GM18909 (cell line): ENCODE measurements at regions not wholly inside any gene's neighbourhood (a gene's known extent, or its start where the extent isn't known, plus 50 kb on each side); places are given as distances from the start of the nearest gene placed in this dataset.
"Not testable (repeated sequence)": the region's sequence is repeated elsewhere in the genome, so short reads cannot be mapped to it uniquely, and the experiment has no call there.

Experiments
- ATAC-seq: cut with Tn5 transposase; IDR thresholded peaks from one replicate; pipeline ENCODE4 v1.9.1; 2021; ENCODE audit warnings: mild to moderate bottlenecking; ENCODE audit not compliant: unreplicated experiment, poor library complexity

DNA sequence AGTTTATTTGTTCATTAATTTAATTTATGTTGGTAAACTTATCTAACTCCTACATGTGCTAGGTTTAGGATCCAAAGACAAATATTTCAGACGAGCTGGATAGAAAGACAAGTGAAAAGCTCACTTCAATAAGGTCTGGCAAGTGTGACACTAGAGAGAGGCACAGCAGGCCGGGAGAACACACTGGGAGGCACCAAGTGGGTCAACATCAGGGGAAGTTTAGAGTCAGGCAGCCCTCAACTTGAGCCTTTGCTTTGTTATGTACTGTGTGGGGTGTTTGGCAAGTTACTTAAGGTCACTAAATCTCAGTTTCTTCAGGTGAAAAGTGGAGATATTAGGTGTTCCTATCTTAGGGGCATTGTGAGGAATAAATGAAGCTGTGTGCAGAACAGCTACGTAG, 214.4 kb downstream of the PCSK1 start:
- no peak for ATAC-seq

DNA sequence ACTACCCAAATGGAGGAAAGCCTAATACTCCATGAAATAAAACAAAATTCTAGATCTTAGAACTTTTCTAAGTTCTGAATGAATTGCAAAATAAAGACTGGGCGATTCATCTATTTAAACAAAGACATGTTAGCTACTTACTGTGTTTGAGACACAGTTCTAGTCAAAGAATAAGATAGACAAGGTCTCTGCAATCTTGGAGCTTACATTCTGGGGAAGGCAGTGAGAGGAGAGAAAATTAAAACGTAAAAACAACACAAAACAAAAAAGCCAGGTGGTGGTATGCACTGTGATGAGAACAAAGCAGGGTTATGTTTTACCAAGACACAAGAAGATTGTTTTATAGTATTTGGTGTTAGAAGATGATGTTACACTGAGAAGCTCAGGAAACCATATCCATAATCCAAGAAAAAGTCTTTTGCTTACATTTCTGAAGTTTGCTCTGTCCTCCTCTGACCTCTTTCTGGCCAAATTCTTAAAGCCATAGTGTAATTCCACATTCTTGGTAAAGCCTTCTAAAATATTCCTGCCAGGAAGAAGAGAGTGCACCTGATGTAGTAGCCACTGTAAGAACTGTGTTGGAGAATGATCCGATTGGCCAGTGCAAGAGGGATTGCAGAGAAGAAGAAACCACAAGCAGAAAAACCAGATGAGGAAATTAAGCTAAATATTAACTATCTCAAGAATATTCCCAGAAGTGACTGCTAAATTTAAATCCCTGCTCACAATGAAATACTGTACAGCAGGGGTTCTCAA, 218.4 kb downstream of the PCSK1 start:
- ATAC-seq, result no peak

DNA sequence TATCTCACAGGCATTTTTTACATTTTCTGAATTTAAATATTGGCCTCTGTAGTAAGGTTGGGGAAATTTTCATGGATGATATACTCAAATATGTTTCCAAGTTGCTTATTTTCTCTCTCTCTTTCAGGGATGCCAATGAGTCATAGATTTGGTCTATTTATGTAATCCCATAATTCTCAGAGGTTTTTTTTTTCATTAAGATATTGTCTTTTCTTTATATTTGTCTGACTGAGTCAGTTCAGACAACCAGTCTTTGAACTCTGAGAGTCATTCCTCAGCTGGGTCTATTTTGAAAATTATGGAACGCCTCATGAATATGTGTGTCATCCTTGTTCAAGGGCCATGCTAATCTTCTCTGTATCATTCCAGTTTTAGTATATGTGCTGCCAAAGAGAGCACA, 223.2 kb downstream of the PCSK1 start:
- no peak for ATAC-seq

DNA sequence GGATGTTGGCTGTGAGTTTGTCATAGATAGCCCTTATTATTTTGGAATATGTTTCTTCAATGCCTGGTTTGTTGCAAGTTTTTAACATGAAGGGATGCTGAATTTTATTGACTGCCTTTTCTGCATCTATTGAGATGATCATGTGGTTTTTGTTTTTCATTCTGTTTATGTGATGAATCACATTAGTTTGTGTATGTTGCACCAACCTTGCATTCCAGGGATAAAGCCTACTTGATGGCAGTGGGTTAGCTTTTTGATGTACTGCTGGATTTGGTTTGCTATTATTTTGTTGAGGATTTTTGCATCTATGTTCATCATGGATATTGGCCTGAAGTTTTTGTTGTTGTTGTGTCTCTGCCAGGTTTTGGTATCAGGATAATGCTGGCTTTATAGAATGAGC, 225.6 kb downstream of the PCSK1 start:
- ATAC-seq, result no peak

DNA sequence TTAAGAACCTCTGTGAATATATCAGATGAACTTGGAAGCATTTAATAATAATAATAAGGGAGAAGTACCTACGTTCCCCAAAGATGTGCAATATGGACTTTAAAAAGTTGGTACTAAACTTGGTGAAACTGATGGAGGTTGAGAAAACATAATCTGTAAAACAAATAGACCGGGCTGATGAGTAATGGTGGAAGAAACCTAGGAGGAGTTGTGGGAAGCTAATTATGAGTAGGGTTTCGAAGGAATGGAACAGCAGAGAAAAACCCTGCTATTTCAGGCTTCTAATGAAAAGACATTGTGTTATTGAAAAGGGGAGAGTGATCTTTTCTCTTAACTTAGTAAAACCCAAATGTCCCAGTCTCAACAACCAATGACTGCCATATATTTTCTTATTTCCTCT, 229.3 kb downstream of the PCSK1 start:
- ATAC-seq, result no peak

DNA sequence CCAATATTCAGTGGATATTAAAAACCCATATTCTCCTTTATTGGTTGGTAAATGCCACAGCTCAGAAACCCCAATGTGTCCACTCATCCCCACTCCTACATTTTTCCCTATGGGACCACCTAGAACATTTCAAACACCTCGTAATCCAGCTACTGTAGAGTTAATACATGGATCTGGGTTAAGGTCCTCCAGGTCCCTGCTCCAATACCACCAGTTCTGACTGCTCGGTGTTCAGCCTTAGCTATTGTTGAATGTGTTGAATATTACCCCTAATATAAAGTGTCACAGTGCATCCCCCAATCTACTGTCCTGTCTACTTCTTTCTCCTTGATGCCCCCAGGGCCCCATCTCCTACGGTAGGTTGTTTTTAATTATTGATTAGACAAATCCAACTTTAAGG, 231.5 kb downstream of the PCSK1 start:
- ATAC-seq, result no peak

DNA sequence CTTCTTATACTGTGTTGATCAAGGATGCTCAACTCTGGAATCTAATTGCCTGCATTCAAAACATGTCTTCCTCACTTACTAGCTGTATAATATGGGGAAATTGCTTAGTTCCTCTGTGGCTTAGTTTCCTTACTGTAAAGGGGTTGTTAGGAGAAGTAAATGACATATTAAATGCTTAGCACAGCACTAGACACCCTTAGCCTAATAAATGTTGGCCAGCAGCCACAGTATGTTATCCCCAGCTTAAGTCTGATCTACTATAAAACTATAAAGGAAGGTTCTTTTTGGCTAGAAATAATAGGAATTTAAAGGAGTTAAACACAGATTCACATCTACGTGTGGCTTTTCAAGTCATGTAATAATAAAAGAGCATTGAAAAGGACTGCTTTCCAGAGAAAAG, 232.4 kb downstream of the PCSK1 start:
- ATAC-seq, result no peak

DNA sequence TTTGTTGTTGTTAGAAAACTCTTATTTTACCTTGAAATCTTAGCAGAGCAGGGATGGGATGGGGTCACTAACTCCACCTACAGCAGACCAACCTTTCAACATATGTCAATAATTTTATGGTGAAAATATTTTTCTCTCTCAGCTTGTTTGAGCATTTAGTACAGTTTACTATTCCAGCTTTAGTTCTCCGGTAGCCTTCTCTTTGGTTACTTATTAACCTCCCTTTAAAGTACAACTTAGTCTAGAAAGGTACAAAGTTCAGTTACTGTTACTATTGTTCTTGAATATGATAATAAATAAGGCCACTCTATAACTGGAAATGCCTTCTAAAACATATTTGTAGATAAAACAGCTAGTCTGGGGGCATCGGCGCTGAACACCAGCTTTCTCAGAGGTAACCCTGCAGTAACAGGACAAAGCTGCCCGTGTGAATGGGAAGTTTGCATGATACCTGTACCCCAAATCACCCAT, 233.3 kb downstream of the PCSK1 start:
- no peak for ATAC-seq

DNA sequence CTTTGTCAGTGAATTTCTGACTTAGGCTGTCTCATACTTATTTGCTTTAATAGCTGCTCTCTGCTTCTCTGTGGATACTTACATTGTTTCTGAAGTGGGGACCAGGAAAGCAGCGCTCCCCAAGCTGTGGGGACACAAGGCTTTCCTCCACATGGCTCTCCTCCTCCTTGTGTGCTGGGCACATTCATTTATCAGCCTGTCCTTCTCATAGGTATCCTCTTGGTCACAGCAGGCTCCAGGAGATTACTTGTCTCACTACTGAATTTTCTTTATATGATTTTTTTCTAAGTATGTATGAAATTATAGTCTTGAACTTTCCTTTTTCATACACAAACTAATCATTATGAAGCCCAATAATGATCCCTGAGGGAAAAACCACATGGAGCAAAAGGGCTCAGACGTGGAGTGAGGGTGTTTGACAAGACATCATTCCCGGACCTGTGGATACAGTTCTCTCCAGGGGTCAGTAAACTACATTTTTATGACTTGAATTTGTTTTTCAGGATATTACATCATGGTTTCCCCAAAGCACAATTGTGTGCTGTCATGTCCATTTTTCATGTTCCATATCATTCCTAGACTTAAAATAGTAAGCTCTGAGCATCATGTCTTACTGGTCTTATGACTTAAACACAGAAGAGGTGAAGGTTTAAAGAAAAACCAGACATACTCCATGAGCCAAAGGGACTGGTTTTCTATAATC, 234.5 kb downstream of the PCSK1 start:
- no peak for ATAC-seq

DNA sequence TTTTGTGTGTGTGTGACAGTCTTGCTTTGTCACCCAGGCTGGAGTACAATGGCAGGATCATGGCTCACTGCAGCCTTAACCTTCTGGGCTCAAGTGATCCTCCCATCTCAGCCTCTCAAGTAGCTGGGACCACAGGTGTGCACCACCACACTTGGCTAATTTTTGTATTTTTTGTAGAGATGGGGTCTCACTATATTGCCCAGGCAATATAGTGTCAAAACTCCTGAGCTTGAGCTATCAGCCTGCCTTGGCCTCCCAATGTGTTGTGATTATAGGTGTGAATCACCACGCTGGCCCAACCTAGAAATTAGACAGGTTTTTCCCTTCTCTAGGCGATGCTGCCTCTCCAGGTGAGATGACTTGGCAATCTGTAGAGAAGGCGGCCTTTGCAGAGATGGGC, 235.3 kb downstream of the PCSK1 start:
- ATAC-seq, result not testable (repeated sequence)

DNA sequence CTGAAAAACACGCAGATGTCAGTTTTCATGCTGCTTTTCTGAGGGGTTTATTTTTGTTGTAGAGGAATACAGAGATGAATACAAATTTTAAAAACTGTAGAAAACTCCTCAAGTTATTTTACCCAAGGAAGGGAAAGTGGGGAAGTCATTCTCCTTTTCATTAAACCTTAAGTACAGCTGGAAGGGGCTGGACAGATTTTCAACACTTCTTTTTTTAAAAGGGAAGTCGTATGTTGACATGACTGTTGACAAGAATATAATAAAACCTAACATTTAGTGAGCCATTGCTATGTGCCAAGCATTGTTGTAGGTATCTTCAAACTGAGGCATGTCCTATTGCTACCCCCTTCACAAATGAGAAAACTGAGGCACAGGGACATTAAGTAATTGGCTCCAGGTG, 235.7 kb upstream of the ELL2 start:
- no peak for ATAC-seq

DNA sequence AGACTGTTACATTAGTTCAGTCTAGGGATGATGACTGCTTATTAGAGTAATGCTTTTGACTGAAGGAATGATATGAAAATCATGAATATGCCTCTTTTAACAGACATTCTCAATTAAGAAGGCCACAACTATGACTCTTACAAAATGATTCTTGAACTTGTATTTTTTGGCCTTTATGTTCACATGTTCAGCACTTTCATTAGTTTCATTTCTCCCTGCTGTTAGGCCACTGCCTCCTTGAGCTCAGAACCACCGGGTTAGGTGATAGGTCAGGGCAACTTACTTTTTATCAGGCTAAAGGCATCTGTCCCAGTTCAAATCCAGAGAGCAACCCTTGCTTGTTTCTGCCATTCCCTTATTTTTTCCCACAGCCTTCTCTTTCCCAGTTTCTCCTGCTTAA, 235.2 kb upstream of the ELL2 start:
- ATAC-seq, result no peak

DNA sequence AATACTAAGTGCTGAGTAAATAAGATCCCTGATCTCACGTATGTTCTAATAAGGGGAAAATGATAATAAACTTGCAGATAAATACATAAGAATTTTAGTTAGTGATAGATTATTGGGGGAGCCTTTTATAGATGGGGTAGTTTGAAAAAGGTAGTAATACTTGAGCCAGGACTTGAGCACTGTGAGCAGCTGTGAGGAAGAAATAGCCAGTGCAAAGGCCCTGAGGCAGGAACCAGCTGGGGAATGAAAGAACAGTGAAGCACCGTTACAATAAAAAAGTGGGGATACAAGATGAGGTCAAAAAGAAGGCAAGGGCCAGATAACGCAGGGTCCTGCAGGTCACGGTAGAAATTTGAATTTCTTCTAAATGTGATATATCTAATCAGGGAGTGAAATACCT, 234.8 kb upstream of the ELL2 start:
- no peak for ATAC-seq

DNA sequence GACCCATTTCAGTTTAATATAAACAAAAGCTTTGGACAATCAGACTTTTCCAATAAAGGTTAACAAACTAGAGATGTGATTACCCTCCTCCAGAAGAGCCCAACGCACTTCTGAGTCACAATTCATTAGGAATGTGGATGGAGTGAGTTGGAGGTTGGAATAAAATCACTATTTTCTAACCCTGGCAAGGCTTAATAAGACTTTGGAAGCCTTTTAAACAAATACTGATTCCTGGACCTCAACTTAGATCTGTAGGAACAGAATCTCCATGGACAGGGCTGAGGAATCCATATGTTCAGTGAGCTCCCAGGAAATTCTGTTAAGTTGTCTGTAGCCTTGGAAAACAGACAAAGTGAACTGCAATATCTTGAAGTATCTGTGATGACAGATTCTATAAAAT, 233.5 kb upstream of the ELL2 start:
- ATAC-seq, result no peak

DNA sequence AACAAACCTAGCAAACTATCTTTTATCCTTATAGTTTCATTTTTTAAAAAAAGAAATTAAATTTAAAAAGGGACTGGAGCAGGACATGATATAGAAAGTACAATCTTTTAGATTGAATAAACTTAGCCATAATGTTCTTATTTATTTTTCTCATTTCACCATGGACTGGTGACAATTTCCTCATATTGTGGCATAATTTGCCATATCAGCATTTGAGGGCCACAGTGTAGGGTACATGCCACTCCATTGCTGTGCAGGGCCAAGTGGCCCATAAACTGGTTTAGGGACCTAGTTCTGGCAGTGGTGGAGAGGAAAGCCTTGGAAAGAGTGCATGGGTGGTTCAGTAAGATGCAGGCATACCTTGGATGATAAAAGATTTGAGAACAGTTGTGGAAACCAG, 232.9 kb upstream of the ELL2 start:
- ATAC-seq, result no peak

DNA sequence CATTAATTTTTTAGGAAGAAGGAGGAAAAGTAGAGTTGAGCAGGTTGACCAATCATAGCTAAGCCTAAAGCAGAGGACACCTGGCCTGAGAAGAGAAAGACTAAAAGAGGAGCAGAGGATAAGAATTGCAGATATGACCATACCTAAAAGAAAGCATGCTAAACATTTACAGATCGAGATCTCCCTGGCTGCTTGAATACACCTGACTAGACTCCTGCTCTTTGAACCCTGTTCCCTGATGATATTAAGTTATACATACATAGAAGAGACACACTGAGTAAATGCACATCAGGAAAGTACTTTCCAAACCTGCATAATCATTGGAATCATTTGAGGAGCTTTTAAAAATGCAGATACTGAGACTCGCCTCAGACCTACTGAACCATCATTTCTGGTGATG, 232.3 kb upstream of the ELL2 start:
- no peak for ATAC-seq

DNA sequence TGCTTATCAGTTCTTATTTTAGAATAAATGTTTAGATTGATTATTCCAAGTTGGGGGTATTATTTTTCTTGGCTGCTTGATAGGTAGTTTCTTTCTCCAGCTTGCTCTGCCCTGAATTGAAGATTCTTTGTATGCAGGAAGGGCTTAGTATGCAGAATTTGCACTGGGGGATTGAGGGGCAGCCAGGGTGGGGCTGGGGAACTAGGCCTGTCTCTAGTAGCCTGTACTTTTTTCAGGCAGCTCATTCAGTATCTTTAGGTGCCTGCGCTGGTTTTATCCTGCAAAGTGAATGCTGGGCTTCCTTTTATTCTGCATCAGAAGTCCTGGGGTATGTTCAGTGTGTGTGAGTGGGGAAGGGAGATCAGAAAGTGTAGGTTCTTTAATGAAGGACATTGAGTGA, 228.3 kb upstream of the ELL2 start:
- ATAC-seq, result no peak

DNA sequence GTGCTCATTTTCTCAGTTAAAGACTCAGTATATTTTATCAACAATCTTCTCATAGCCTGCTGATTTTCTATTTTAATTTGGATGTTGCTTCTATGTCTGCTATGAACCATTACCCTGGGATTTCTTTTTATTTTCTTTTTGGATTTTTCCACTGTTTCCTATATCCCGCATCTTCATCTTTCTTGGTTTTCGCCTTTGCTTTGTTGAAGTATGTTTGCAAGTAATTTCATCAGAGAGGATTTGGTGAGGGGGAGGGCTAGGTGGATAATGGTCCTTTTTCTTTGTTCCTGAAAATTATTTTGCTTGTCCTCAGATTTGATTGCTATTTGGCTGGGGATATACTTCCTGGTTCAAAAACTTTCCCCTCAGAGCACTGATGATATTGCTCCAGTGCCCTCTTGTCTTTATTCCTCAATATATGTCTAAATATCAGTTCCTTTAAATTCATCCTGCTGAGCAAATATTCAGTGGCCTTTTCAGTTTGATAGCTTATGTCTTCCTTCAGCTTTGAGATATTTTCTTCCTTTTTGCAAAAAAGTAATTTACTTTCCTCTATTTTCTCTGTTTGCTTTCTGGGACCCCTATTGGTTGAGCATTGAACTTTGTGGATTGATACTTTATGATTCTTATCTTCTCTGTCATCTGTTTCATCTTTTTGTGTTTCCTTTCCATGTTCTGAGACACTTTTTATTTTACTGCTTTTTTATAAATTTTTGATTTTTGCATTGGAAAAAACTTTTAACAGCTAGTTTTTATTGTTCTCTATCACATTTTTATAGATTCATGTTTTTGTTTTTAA, 227.6 kb upstream of the ELL2 start:
- ATAC-seq, result no peak

DNA sequence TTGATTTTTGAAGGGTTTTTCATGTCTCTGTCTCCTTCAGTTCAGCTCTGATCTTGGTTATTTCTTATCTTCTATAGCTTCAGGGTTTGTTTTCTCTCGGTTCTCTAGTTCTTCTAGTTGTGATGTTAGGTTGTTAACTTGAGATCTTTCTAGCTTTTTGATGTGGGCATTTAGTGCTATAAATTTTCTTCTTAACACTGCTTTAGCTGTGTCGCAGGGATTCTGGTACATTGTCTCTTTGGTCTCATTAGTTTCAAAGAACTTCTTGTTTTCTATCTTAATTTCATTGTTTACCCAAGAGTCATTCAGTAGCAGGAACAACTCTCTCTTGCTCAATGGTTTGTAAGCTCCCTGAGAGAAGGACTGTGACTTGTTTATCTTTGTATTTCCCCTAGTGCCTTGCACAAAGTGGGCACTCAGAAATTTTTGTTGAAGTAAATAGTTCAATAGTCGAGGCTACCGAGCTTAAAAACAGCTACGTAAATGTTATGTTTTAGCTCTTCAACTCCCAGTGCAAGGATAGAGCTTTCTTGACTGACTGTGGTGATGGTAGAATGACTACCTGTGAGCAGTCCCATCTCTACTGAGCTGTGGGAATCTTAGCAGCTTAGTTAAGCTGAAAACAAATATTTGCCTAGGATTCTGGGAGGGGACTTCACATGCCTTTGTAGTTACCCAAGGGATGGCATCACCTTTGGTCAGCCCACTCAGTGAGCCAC, 225.8 kb upstream of the ELL2 start:
- ATAC-seq, result no peak

DNA sequence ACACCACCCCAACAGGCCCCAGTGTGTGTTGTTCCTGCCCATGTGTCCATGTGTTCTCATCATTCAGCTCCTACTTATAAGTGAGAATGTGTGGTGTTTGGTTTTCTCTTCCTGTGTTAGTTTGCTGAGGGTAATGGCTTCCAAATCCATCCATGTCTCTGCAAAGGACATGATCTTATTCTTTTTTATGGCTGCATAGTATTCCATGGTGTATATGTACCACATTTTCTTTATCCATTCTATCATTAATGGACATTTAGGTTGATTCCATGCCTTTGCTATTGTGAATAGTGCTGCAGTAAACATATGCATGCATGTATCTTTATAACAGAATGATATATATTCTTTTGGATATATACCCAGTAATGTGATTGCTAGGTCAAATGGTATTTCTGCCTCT, 222.9 kb upstream of the ELL2 start:
- ATAC-seq, result not testable (repeated sequence)
